HG02588 (cell line): ENCODE measurements at regions not wholly inside any gene's neighbourhood (a gene's known extent, or its start where the extent isn't known, plus 50 kb on each side); places are given as distances from the start of the nearest gene placed in this dataset.

Experiments
- ATAC-seq: cut with Tn5 transposase; IDR thresholded peaks from one replicate; pipeline ENCODE4 v1.9.1; 2021; ENCODE audit warnings: mild to moderate bottlenecking, moderate library complexity; ENCODE audit not compliant: unreplicated experiment

DNA sequence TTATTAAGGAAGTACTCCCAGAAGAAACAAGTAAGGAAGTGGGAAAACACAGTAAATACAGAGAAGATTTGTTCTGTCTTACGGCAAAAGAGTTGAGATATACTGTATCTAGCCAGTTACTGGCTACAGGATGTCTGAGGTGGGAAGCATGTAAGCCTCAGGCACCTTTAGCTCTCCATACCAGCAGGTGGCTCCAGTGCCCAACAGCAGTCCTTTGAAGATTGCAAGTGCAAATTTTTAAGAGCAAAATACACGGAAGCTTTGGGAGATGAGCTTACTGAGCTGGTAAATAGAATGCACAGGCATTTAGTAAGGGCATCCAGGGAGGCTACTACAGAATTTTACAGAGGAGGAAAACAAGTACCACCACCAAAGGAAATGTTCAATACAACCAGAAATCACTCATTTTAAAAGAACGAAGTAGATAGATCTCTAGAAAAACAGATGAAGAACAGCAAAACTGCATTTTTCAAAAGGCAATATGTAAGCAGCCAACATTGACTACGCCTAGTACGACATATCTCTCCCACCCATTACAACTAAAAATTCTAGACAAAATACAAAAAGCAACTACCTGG lies 57.9 kb upstream of the VSTM2B start:
- no peak for ATAC-seq

DNA sequence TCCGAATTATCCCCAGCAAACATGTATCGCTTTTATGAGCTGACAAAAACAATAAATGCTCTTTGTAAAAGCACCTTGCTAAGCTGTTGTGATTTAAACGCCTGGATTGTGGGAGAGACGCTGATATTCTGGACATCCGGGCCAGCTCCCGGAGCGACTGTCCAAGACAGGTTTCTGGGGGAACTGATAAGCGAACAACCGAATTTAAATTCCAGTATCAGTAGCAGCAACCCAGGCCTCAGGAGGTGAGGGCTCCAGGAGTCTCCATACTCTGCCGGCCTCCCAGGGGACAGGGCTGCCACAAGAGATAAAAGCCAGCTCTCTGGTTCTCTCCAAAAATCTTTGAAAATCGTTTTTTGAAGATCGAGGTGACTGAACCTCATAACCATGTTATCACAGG lies 50.3 kb upstream of the VSTM2B start:
- ATAC-seq, result no peak
